SK-N-SH treated with all-trans-retinoic acid at 6 μM for 48 hours (cell line): ENCODE measurements at regions not wholly inside any gene's neighbourhood (a gene's known extent, or its start where the extent isn't known, plus 50 kb on each side); places are given as distances from the start of the nearest gene placed in this dataset.

Experiments used
- ATAC-seq: fragments of 200-7000 bp; cut with Tn5 transposase; 3 replicates; pipeline ENCODE4 v1.9.1; 2020; ENCODE audit warnings: mild to moderate bottlenecking, moderate library complexity
- ARNTL ChIP-seq: fragments of 450-650 bp; formaldehyde crosslinking; IDR thresholded peaks from 2 replicates; pipeline ENCODE4 v1.5.0; 2020; ENCODE audit warnings: low read depth, mild to moderate bottlenecking, moderate library complexity, borderline replicate concordance
- BACH2 ChIP-seq: fragments of 250-450 bp; sonication (Bioruptor Pico); IDR thresholded peaks from 2 replicates; pipeline ENCODE4 v1.9.0; 2021; ENCODE audit warnings: mild to moderate bottlenecking, borderline replicate concordance
- CREB5 ChIP-seq: fragments of 250-450 bp; sonication (Bioruptor Pico); IDR thresholded peaks from 2 replicates; pipeline ENCODE4 v1.5.1; 2020; ENCODE audit warnings: low read depth, mild to moderate bottlenecking, moderate library complexity
- CSDC2 ChIP-seq: fragments of 250-450 bp; sonication (Bioruptor Pico); IDR thresholded peaks from 2 replicates; pipeline ENCODE4 v1.5.0; 2020; ENCODE audit warnings: mild to moderate bottlenecking, moderate library complexity
- CSRNP3 ChIP-seq: fragments of 250-450 bp; sonication (Bioruptor Pico); IDR thresholded peaks from 2 replicates; pipeline ENCODE4 v1.5.1; 2021; ENCODE audit warnings: mild to moderate bottlenecking, moderate library complexity
- GLIS3 ChIP-seq: fragments of 250-450 bp; sonication (Bioruptor Pico); IDR thresholded peaks from 2 replicates; pipeline ENCODE4 v1.5.0; 2020; ENCODE audit warnings: mild to moderate bottlenecking, moderate library complexity
- OSR1 ChIP-seq: fragments of 250-450 bp; sonication (Bioruptor Pico); IDR thresholded peaks from 2 replicates; pipeline ENCODE4 v1.8.0; 2022; ENCODE audit warnings: moderate library complexity, mild to moderate bottlenecking, inconsistent platforms
- PATZ1 ChIP-seq: fragments of 250-450 bp; sonication (Bioruptor Pico); IDR thresholded peaks from 2 replicates; pipeline ENCODE4 v1.8.0; 2020; ENCODE audit warnings: mild to moderate bottlenecking, moderate library complexity, borderline replicate concordance
- POU6F1 ChIP-seq: fragments of 250-450 bp; sonication (Bioruptor Pico); IDR thresholded peaks from 2 replicates; pipeline ENCODE4 v1.8.0; 2021; ENCODE audit warnings: low read depth, mild to moderate bottlenecking, moderate library complexity, borderline replicate concordance
- PPARA ChIP-seq: fragments of 250-450 bp; sonication (Bioruptor Pico); IDR thresholded peaks from 2 replicates; pipeline ENCODE4 v1.5.0; 2020; ENCODE audit warnings: mild to moderate bottlenecking, borderline replicate concordance
- RARB ChIP-seq: fragments of 250-450 bp; sonication (Bioruptor Pico); IDR thresholded peaks from 2 replicates; pipeline ENCODE4 v1.8.0; 2021; ENCODE audit warnings: mild to moderate bottlenecking, moderate library complexity
- TCF4 ChIP-seq: fragments of 250-450 bp; sonication (Bioruptor Pico); IDR thresholded peaks from 2 replicates; pipeline ENCODE4 v1.8.0; 2021; ENCODE audit warnings: mild to moderate bottlenecking, moderate library complexity, borderline replicate concordance
- TSHZ2 ChIP-seq: fragments of 250-450 bp; sonication (Bioruptor Pico); IDR thresholded peaks from 2 replicates; pipeline ENCODE4 v1.5.0; 2020; ENCODE audit warnings: mild to moderate bottlenecking, moderate library complexity
- ZC3H10 ChIP-seq: fragments of 250-450 bp; sonication (Bioruptor Pico); IDR thresholded peaks from 2 replicates; pipeline ENCODE4 v1.5.1; 2021; ENCODE audit warnings: mild to moderate bottlenecking, moderate library complexity
- ZFP3 ChIP-seq: fragments of 250-450 bp; sonication (Bioruptor Pico); IDR thresholded peaks from 2 replicates; pipeline ENCODE4 v1.5.0; 2020; ENCODE audit warnings: mild to moderate bottlenecking, moderate library complexity
- ZFP30 ChIP-seq: fragments of 450-650 bp; formaldehyde crosslinking; IDR thresholded peaks from 2 replicates; pipeline ENCODE4 v1.5.0; 2022; ENCODE audit warnings: mild to moderate bottlenecking, moderate library complexity
- ZNF565 ChIP-seq: fragments of 450-650 bp; formaldehyde crosslinking; conservative IDR thresholded peaks from 2 replicates; pipeline ENCODE4 v1.5.0; 2020; ENCODE audit warnings: low read depth, mild to moderate bottlenecking, moderate library complexity
- ZNF70 ChIP-seq: fragments of 450-650 bp; formaldehyde crosslinking; IDR thresholded peaks from 2 replicates; pipeline ENCODE4 v1.5.0; 2020; ENCODE audit warnings: mild to moderate bottlenecking, moderate library complexity
- ZNF8 ChIP-seq: fragments of 450-650 bp; formaldehyde crosslinking; IDR thresholded peaks from 2 replicates; pipeline ENCODE4 v1.5.0; 2020; ENCODE audit warnings: mild to moderate bottlenecking, moderate library complexity

GRCh38 chr2:217040099-217040498, 180.2 kb upstream of the TNP1 start:
- no peak for ATAC-seq
- TF ChIP-seq GLIS3 (CRISPR knock-in tag) (no peak), CSRNP3 (no peak), ARNTL (no peak), PPARA (CRISPR knock-in tag) (no peak), TSHZ2 (CRISPR knock-in tag) (no peak)

GRCh38 chr2:217038001-217038400, 178.1 kb upstream of the TNP1 start:
- no peak for ATAC-seq
- TF ChIP-seq RARB (CRISPR knock-in tag) (no peak), ZNF70 (CRISPR knock-in tag) (no peak), OSR1 (CRISPR knock-in tag) (no peak), ZC3H10 (no peak), ZFP30 (CRISPR knock-in tag) (no peak), POU6F1 (CRISPR knock-in tag) (no peak), PPARA (CRISPR knock-in tag) (no peak), ZNF565 (CRISPR knock-in tag) (no peak), ZFP3 (CRISPR knock-in tag) (no peak), BACH2 (no peak), GLIS3 (CRISPR knock-in tag) (no peak), CREB5 (CRISPR knock-in tag) (no peak), ARNTL (no peak), PATZ1 (CRISPR knock-in tag) (no peak), TCF4 (CRISPR knock-in tag) (no peak), ZNF8 (CRISPR knock-in tag) (no peak), CSDC2 (CRISPR knock-in tag) (no peak), CSRNP3 (no peak), TSHZ2 (CRISPR knock-in tag) (no peak)
